ENCODE measurements at regions not wholly inside any gene's neighbourhood (a gene's known extent, or its start where the extent isn't known, plus 50 kb on each side); places are given as distances from the start of the nearest gene placed in this dataset.
"Not testable (repeated sequence)": the region's sequence is repeated elsewhere in the genome, so short reads cannot be mapped to it uniquely, and the experiment has no call there.

- no peak for DNase-seq (ENCODE audit: low read depth in 3 of 3)
These were observed 92.3 kb upstream of the ZNF438 start for GRCh38 chr10:31123946-31124345.

DNA sequence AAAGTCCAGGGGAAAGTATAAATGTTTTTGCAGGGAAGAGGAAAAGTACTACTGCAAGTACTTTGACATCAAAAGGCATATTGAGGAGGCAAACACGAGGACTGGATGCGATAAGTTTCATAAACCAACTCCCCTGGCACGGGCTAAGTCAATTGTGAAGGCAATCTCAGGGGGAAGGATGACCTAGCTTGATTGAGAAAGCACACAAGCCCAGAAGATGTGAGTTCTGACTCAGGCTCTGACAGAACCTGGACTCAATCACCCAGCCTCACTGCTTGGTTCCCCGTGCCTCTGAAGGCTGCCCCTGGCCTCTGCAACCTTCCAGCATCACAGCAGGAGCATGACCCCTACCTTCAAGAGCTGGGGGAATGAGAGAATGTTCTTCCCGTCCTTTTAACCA, 93.2 kb upstream of the ZNF438 start:
- no peak for DNase-seq (ENCODE audit: low read depth in 3 of 3)

DNA sequence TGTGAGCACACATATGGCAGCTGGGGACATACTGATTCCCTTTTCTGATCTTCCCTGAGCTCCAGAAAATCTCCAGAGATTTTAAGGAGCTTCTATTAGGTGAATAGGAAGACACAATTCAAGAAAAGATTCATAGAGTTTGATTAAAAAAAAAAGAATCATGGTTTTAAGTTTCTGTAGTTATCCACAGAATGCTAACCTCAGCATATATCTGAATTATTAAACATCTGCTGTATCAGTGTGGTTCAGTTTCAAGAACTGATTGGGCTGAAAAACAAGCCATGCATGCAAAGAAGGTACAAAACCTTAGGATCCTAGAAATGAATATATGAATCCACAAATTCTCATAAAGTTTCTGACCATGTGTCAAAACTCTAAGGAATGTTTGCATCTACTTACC, 94.1 kb upstream of the ZNF438 start:
- no peak for DNase-seq (ENCODE audit: low read depth in 3 of 3)

- DNase-seq (ENCODE audit: low read depth in 3 of 3): no peak
These were observed 94.9 kb upstream of the ZNF438 start for GRCh38 chr10:31126593-31126992.

- no peak for DNase-seq (ENCODE audit: low read depth in 3 of 3)
These were observed 96.9 kb upstream of the ZNF438 start for GRCh38 chr10:31128536-31128935.

DNA sequence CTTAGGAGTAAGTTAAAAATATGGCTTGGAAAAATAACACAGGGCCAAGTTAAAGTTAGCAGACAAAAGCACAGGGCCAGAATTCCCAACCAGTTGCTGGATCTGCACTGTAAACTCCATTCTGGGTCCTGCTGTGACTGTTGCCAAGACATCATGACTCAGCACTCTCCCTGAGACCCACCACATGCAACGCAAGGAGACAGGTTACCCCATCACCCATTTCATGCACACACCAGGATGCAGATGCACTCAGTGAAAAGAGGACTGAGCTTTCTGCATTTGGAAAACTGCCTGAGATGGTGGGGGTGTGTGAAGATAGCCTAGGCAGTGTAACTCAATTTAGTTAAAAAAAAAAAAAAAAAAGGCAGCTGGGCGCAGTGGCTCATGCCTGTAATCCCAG, 97.6 kb upstream of the ZNF438 start:
- no peak for DNase-seq (ENCODE audit: low read depth in 3 of 3)

- no peak for DNase-seq (ENCODE audit: low read depth in 3 of 3)
These were observed 98.3 kb upstream of the ZNF438 start for GRCh38 chr10:31129880-31130405.

DNA sequence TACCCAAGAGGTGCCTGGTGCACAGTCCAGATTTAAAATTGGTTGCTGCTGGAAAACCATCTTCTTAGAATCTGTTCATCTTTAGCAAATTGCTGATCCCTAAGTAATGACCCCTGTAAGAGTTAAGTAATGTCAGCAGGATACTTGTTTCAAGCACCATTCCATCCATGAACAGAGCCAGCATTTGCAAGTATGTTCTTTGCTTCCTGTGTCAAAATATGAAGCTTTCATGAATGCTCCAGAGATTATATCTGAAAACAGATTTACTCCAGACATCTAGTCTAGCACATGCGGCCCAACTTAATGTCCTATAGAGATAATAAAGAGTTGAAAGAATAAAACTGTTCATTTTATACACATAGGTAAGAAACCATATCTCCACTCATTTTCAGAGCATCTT, 98.7 kb upstream of the ZNF438 start:
- no peak for DNase-seq (ENCODE audit: low read depth in 3 of 3)

GRCh38 chr10:31131251-31131650, 99.6 kb upstream of the ZNF438 start:
- DNase-seq (ENCODE audit: low read depth in 3 of 3): no peak

GRCh38 chr10:31132681-31133244, 101.1 kb upstream of the ZNF438 start:
- no peak for DNase-seq (ENCODE audit: low read depth in 3 of 3)

- DNase-seq (ENCODE audit: low read depth in 3 of 3): no peak
These were observed 101.7 kb upstream of the ZNF438 start for GRCh38 chr10:31133251-31133791.

DNA sequence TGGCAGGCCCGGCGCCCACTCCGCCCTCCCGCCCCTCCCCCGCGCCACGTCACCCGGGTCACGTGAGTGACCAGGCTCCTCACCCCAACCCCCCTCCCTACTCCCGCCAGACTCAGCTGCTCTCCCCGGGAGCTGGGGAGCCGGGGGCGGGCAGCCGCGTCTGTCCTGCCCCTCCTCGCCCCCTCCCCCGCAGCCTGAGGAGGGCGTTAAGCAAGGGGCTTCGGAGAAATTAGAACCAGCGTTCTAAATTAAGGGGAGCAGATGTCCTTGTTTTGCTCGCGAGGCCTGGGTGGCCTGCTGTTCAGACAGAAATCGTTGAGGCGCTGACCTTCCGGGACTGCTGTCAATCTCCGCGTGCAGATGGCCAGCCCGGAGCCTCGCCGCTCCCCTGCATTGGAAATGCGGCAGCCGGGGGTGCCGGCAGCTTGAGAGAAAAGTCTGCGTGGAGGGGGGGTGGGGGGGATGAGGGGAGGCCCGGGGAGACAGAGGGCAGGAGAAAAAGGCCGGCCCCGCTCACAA, 102.2 kb upstream of the ZNF438 start:
- peak; percentile 33 to 74 (median 57) for DNase-seq (ENCODE audit: low read depth in 3 of 3)

GRCh38 chr10:31134311-31134952, 102.8 kb upstream of the ZNF438 start:
- no peak for DNase-seq (ENCODE audit: low read depth in 3 of 3)

- no peak for DNase-seq (ENCODE audit: low read depth in 3 of 3)
These were observed 103.5 kb upstream of the ZNF438 start for GRCh38 chr10:31135171-31135570.

- not testable (repeated sequence) for DNase-seq (ENCODE audit: low read depth in 3 of 3)
These were observed 104.1 kb upstream of the ZNF438 start for GRCh38 chr10:31135791-31136190.

- DNase-seq (ENCODE audit: low read depth in 3 of 3): no peak
These were observed 104.7 kb upstream of the ZNF438 start for GRCh38 chr10:31136386-31136785.

DNA sequence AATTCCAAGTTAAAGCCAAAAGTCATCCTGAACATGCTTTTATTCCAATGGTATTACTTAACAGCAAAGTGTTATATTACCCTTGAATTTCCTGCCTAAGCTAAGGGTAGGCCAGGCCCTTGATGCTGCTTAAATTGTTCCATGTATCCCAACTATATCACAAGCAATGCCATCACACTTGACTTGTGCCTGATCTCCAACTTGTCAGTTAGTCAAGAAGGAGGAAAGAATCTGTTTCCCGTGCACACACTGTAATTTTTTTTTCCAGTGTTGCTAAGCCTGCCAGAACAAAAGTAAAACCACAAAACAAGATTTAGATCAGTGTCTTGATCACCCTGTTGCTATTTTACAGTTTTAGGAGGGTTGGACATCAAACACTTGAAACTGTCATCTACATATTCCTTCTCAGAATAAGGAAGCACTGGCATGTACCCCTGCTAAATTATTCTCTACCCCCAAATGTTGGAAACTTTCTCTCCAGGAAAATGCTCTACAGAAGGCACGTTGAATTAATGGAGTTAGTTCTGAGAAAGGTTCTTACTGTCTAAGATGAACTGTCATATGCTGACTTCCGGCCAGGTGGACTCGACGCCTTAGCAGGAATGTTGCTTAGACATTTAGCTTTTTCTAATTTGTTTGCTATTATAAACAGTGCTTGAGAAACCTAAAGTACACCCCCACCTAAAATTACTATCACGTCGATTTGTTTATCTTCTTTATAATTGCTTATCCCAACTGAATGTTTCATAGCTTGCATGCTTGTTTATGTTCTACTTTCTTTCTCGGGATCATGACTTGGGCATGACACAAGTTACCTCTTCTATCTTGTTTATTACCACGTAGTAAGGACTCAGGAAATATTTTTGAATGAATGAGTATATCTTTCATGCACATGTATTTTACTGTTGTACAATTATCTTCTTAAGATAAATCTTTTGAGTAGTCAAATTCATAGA, 105.5 kb upstream of the ZNF438 start:
- no peak for DNase-seq (ENCODE audit: low read depth in 3 of 3)

DNA sequence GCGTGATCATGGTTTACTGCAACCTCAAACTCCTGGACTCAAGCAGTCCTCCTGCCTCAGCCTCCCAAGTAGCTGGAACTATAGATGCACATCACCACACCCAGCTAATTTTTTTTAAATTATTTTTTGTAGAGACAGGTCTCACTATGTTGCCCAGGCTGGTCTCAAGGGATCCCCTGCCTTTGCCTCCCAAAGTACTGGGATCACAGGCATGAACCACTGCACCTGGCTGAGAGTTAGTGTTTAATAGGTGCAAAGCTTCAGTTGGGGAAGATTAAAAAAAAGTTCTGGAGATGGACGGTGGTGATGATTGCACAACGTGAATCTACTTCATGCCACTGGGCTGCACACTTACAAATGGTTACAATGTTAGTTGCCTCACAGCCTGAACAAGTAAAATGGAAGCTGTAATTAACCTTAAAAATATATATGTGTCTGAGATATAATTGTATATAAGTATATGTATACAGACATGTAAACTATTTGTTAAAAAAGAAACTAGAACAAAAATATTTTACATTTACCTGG, 106.4 kb upstream of the ZNF438 start:
- no peak for DNase-seq (ENCODE audit: low read depth in 3 of 3)

DNA sequence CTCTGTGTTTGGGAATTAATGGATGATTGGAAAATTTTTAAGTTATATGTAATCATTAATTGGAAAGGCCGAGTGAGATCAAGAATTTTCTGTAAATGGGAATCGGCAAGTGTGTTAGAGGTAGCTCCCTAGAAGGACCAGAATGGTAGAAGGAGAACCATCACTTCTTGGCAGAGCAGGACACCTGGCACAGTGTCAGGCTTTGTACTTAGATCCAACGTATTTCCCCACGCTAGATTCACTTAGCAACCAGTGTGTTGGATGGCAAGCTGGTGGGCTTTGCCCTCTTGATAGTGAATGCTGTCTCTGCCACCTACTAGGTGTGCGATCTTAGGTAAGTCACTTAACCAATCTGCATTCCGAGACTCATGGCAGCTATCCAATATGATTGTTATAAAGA, 107.8 kb upstream of the ZNF438 start:
- no peak for DNase-seq (ENCODE audit: low read depth in 3 of 3)

DNA sequence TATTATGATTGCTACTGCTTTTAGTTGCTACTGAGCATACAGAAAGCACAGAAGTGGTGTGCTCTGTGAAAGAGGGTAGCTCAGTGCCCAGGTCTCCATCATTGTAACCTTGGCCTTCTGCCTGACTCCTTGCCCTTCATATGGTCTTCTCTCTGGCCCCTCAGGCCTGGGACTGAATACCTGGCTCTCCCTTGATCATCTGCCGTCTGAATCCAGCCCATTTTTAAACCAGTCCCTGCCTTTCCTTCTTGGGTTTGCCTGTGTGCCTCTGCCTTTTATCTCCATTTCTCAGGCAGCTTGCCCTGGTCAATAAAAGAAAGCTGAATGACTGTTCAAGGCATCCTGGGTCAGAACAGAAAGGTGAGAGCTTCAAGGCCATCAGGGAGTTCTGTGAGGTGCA, 109.1 kb upstream of the ZNF438 start:
- no peak for DNase-seq (ENCODE audit: low read depth in 3 of 3)

DNA sequence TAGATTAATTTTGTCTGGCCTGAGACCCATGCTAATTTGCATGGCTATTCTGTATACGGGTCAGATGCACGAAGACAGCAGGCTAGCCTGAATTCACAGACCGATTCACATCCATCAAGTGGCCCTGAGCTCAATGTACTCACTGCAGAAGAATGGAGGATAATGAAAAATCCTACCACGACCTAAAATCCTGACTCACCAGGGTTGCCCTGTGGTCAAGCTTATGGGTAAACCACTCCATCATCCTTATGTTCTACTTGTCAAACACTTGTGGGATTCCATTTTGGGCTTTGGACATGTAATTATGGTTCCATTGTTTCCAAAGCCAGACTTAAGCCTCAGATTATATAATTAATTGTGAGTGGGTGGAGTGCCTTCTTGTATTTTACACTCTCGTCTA, 110.4 kb upstream of the ZNF438 start:
- DNase-seq (ENCODE audit: low read depth in 3 of 3): no peak
